Heart left ventricle (tissue), 16 donors: ENCODE measurements at regions not wholly inside any gene's neighbourhood (a gene's known extent, or its start where the extent isn't known, plus 50 kb on each side); places are given as distances from the start of the nearest gene placed in this dataset.

Experiments used
- ATAC-seq, 4 donors: fragments of 200-7000 bp; cut with Tn5 transposase; one replicate each; pipeline ENCODE4 v1.9.1; 2020 to 2022; ENCODE audit warnings: moderate library complexity in 4 of 4, mild to moderate bottlenecking in 3 of 4, moderate number of reproducible peaks in 1 of 4
- DNase-seq, 5 donors: peaks; one replicate each; pipeline ENCODE4 v3.0.0-alpha.2; 2020
- H3K27ac ChIP-seq, 12 donors: fragments of 200-600 bp; sonication (generic) in 4 of 12; one replicate each; pipeline versions ENCODE4 v1.5.0 to v1.8.0; 2016 to 2022; ENCODE audit warnings: mild to moderate bottlenecking in 2 of 12
- H3K27me3 ChIP-seq, 9 donors: fragments of 200-600 bp; sonication (generic) in 2 of 9; one replicate each; pipeline versions ENCODE4 v1.5.1 to v1.8.0; 2016 to 2022; ENCODE audit warnings: mild to moderate bottlenecking in 3 of 9
- H3K36me3 ChIP-seq, 9 donors: fragments of 200-600 bp; sonication (generic) in 2 of 9; one replicate each; pipeline versions ENCODE4 v1.5.0 to v1.8.0; 2018 to 2022; ENCODE audit warnings: mild to moderate bottlenecking in 2 of 9
- H3K4me1 ChIP-seq, 12 donors: fragments of 200-600 bp; sonication (generic) in 4 of 12; one replicate each; pipeline versions ENCODE4 v1.5.0 to v1.8.0; 2016 to 2022; ENCODE audit warnings: mild to moderate bottlenecking in 3 of 12
- H3K4me3 ChIP-seq, 12 donors: fragments of 200-600 bp; sonication (generic) in 4 of 12; one replicate each; pipeline versions ENCODE4 v1.5.0 to v1.8.0; 2017 to 2022; ENCODE audit warnings: mild to moderate bottlenecking in 9 of 12, moderate library complexity in 4 of 12
- H3K9me3 ChIP-seq, 12 donors: fragments of 200-600 bp; sonication (generic) in 4 of 12; one replicate each; pipeline versions ENCODE4 v1.5.0 to v1.8.0; 2016 to 2022; ENCODE audit warnings: mild to moderate bottlenecking in 1 of 12
- CTCF ChIP-seq, 12 donors: fragments of 200-600 bp; sonication (generic) in 4 of 12; IDR thresholded peaks; one replicate each; pipeline versions ENCODE4 v1.5.0 to v1.8.0; 2018 to 2022; ENCODE audit warnings: antibody characterized with exemption in 12 of 12, mild to moderate bottlenecking in 5 of 12
- POLR2A ChIP-seq, 2 donors: fragments of 450-650 bp; IDR thresholded peaks; one replicate each; pipeline ENCODE4 v1.6.1; 2017; ENCODE audit warnings: antibody characterized with exemption in 2 of 2, mild to moderate bottlenecking in 2 of 2, moderate library complexity in 2 of 2
- WGBS, 4 donors: extraction: QIAGEN DNeasy Blood & Tissue Kit in 2 of 4; methylation state at CpG; one replicate each; pipeline versions ENCODE4 v1.1.5 to v1.1.7; 2013 to 2018; 5-methylcytosine and 5-hydroxymethylcytosine counted together
- intact Hi-C, 10 donors: fragments of 100-400 bp; cut with DNase I; formaldehyde crosslinking; loops; one replicate each; pipeline versions ENCODE4 v1.11.1 to v1.14.2; 2022
- donor health status: ischemic (EF 13 %, LVEDD 7.1; RV severe dilation, severe dysfunction).
- donor health status: healthy with polysubstance abuse.
- donor health status: DM: no; HTN: yes; CAD: no.
- donor health status: DM: no; HTN: no; CAD: no.
- donor health status: ischemic (EF 25% LVEDD 6.9; RV normal size, moderate dysfunction).
- donor health status: ischemic (EF 25% LVEDD 5.7; RV mildly dilated, moderate dysfunction).
- donor health status: healthy.
- donor health status: DM: yes; HTN: yes; CAD: no.
- donor health status: ischemic (EF 35%, LVEDD 5.7; RV mildly dilated, moderate dysfunction).
- donor health status: nonischemic (EF 11% LVEDD 7.7; RV severe dilation, severe dysfunction).
- donor health status: DM: yes; HTN: yes; CAD: no.
- donor health status: PGD.
- donor health status: ischemic (EF 29% LVEDD 5.4; RV normal size, mild dysfunction).
- donor health status: nonischemic (EF 23%, LVEDD 6.1; RV moderate dilation, normal function).

GRCh38 chr2:235325151-235325550 lies 168.7 kb upstream of the AGAP1 start:
- H3K27me3 ChIP-seq, result peaks cover 0 to 42% (median 3%) of the 10 kb centered on the region in 9 donors
- intact Hi-C loops, result no loop called here
- no peaks in the 10 kb centered on the region for H3K36me3 ChIP-seq
- 72 to 88% (median 79%) methylated on average over 4 to 6 of the region's 6 CpGs for WGBS, 4 donors
- no peak overlapping the region for H3K27ac ChIP-seq
- H3K4me1 ChIP-seq, result no peaks in the 10 kb centered on the region
- no peak overlapping the region for H3K4me3 ChIP-seq
- H3K9me3 ChIP-seq, result no peaks in the 10 kb centered on the region
- TF ChIP-seq POLR2A (IDR thresholded peaks at IDR 0.05), result no peak
- TF ChIP-seq CTCF (IDR thresholded peaks at IDR 0.05), result no peak
- no peak for DNase-seq
- no peak for ATAC-seq

- no peaks in the 10 kb centered on the region for H3K4me1 ChIP-seq
- no peaks in the 10 kb centered on the region for H3K36me3 ChIP-seq
- TF ChIP-seq CTCF (IDR thresholded peaks at IDR 0.05) (no peak), POLR2A (IDR thresholded peaks at IDR 0.05) (no peak)
- 93 to 100% (median 98%) methylated on average over 1 of the region's 1 CpG for WGBS, 4 donors
- no peak overlapping the region for H3K4me3 ChIP-seq
- peaks cover 0 to 5% (median 0%) of the 10 kb centered on the region in 12 donors for H3K9me3 ChIP-seq
- DNase-seq (no peak), ATAC-seq (no peak)
- H3K27me3 ChIP-seq, result peaks cover 0 to 22% (median 0%) of the 10 kb centered on the region in 9 donors
- intact Hi-C loops, result no loop called here
- H3K27ac ChIP-seq, result no peak overlapping the region
These were observed 164.9 kb upstream of the AGAP1 start for GRCh38 chr2:235328991-235329390.

GRCh38 chr2:235330775-235331451 lies 162.9 kb upstream of the AGAP1 start:
- ATAC-seq, result no peak
- TF ChIP-seq POLR2A (IDR thresholded peaks at IDR 0.05), result no peak
- TF ChIP-seq CTCF (IDR thresholded peaks at IDR 0.05), result no peak
- no peak overlapping the region for H3K27ac ChIP-seq
- no peak overlapping the region for H3K4me3 ChIP-seq
- WGBS, 4 donors, result 69 to 77% (median 74%) methylated on average over 11 of the region's 11 CpGs
- DNase-seq, result no peak
- H3K4me1 ChIP-seq, result no peaks in the 10 kb centered on the region
- intact Hi-C loops, result no loop called here
- peaks cover 0 to 5% (median 0%) of the 10 kb centered on the region in 12 donors for H3K9me3 ChIP-seq
- peaks cover 0 to 5% (median 0%) of the 10 kb centered on the region in 9 donors for H3K27me3 ChIP-seq
- H3K36me3 ChIP-seq, result no peaks in the 10 kb centered on the region

- H3K4me3 ChIP-seq, result no peak overlapping the region
- WGBS, 4 donors, result 88 to 95% (median 90%) methylated on average over 4 to 5 of the region's 5 CpGs
- no peak overlapping the region for H3K27ac ChIP-seq
- intact Hi-C loops, result no loop called here
- peaks cover 0 to 5% (median 0%) of the 10 kb centered on the region in 12 donors for H3K9me3 ChIP-seq
- no peaks in the 10 kb centered on the region for H3K36me3 ChIP-seq
- DNase-seq, result no peak
- no peaks in the 10 kb centered on the region for H3K4me1 ChIP-seq
- TF ChIP-seq CTCF (IDR thresholded peaks at IDR 0.05), result no peak
- no peak for TF ChIP-seq POLR2A (IDR thresholded peaks at IDR 0.05)
- no peak for ATAC-seq
- no peaks in the 10 kb centered on the region for H3K27me3 ChIP-seq
These were observed 161.5 kb upstream of the AGAP1 start for GRCh38 chr2:235332240-235332890.
